ENCODE measurements at regions not wholly inside any gene's neighbourhood (a gene's known extent, or its start where the extent isn't known, plus 50 kb on each side); places are given as distances from the start of the nearest gene placed in this dataset.
A peak's percentile ranks its signal among the peaks of the same experiment; 100 is the strongest.

- Histone ChIP-seq H2AFZ (ENCODE audit: low read length, unreplicated experiment) (peak overlapping the region; percentile 19), H3K27ac (ENCODE audit: low read depth, low read length) (peak overlapping the region; percentile 86), H3K4me1 (ENCODE audit: control insufficient read depth, insufficient read depth, low read length, unreplicated experiment) (peaks cover 21% of the 10 kb centered on the region), H3K79me2 (ENCODE audit: control insufficient read depth, insufficient read depth, low read length, unreplicated experiment) (no peaks in the 10 kb centered on the region), H3K27me3 (ENCODE audit: insufficient read depth, low read length) (no peaks in the 10 kb centered on the region), H3K4me3 (ENCODE audit: low read depth, low read length) (no peak overlapping the region), H3K36me3 (ENCODE audit: insufficient read depth, low read length) (no peaks in the 10 kb centered on the region)
Observed at GRCh38 chr1:8169364-8170058, 143.4 kb upstream of the ERRFI1 start.

GRCh38 chr1:8167936-8168335, 141.8 kb upstream of the ERRFI1 start:
- no peaks in the 10 kb centered on the region for H3K36me3 ChIP-seq (ENCODE audit: insufficient read depth, low read length)
- H3K4me3 ChIP-seq (ENCODE audit: low read depth, low read length) = no peak overlapping the region
- H3K27me3 ChIP-seq (ENCODE audit: insufficient read depth, low read length) = no peaks in the 10 kb centered on the region
- H3K79me2 ChIP-seq (ENCODE audit: control insufficient read depth, insufficient read depth, low read length, unreplicated experiment) = no peaks in the 10 kb centered on the region
- no peak overlapping the region for H2AFZ ChIP-seq (ENCODE audit: low read length, unreplicated experiment)
- peaks cover 14% of the 10 kb centered on the region for H3K4me1 ChIP-seq (ENCODE audit: control insufficient read depth, insufficient read depth, low read length, unreplicated experiment)
- H3K27ac ChIP-seq (ENCODE audit: low read depth, low read length) = no peak overlapping the region

GRCh38 chr1:8166406-8166805, 140.3 kb upstream of the ERRFI1 start:
- Histone ChIP-seq H3K36me3 (ENCODE audit: insufficient read depth, low read length) (no peaks in the 10 kb centered on the region), H2AFZ (ENCODE audit: low read length, unreplicated experiment) (no peak overlapping the region), H3K4me1 (ENCODE audit: control insufficient read depth, insufficient read depth, low read length, unreplicated experiment) (peaks cover 14% of the 10 kb centered on the region), H3K4me3 (ENCODE audit: low read depth, low read length) (no peak overlapping the region), H3K79me2 (ENCODE audit: control insufficient read depth, insufficient read depth, low read length, unreplicated experiment) (no peaks in the 10 kb centered on the region), H3K27ac (ENCODE audit: low read depth, low read length) (no peak overlapping the region), H3K27me3 (ENCODE audit: insufficient read depth, low read length) (no peaks in the 10 kb centered on the region)

- Histone ChIP-seq H3K4me3 (ENCODE audit: low read depth, low read length) (no peak overlapping the region), H3K4me1 (ENCODE audit: control insufficient read depth, insufficient read depth, low read length, unreplicated experiment) (peaks cover 14% of the 10 kb centered on the region), H2AFZ (ENCODE audit: low read length, unreplicated experiment) (no peak overlapping the region), H3K27me3 (ENCODE audit: insufficient read depth, low read length) (no peaks in the 10 kb centered on the region), H3K36me3 (ENCODE audit: insufficient read depth, low read length) (no peaks in the 10 kb centered on the region), H3K27ac (ENCODE audit: low read depth, low read length) (no peak overlapping the region), H3K79me2 (ENCODE audit: control insufficient read depth, insufficient read depth, low read length, unreplicated experiment) (no peaks in the 10 kb centered on the region)
Observed at GRCh38 chr1:8165595-8166360, 139.7 kb upstream of the ERRFI1 start.

GRCh38 chr1:8164670-8165069, 138.6 kb upstream of the ERRFI1 start:
- H3K27ac ChIP-seq (ENCODE audit: low read depth, low read length) = no peak overlapping the region
- no peaks in the 10 kb centered on the region for H3K79me2 ChIP-seq (ENCODE audit: control insufficient read depth, insufficient read depth, low read length, unreplicated experiment)
- H3K27me3 ChIP-seq (ENCODE audit: insufficient read depth, low read length) = no peaks in the 10 kb centered on the region
- no peak overlapping the region for H2AFZ ChIP-seq (ENCODE audit: low read length, unreplicated experiment)
- no peak overlapping the region for H3K4me3 ChIP-seq (ENCODE audit: low read depth, low read length)
- no peaks in the 10 kb centered on the region for H3K36me3 ChIP-seq (ENCODE audit: insufficient read depth, low read length)
- peaks cover 8% of the 10 kb centered on the region for H3K4me1 ChIP-seq (ENCODE audit: control insufficient read depth, insufficient read depth, low read length, unreplicated experiment)

GRCh38 chr1:8163039-8163438, 136.9 kb upstream of the ERRFI1 start:
- Histone ChIP-seq H3K27me3 (ENCODE audit: insufficient read depth, low read length) (no peaks in the 10 kb centered on the region), H2AFZ (ENCODE audit: low read length, unreplicated experiment) (no peak overlapping the region), H3K4me1 (ENCODE audit: control insufficient read depth, insufficient read depth, low read length, unreplicated experiment) (no peaks in the 10 kb centered on the region), H3K79me2 (ENCODE audit: control insufficient read depth, insufficient read depth, low read length, unreplicated experiment) (no peaks in the 10 kb centered on the region), H3K36me3 (ENCODE audit: insufficient read depth, low read length) (no peaks in the 10 kb centered on the region), H3K4me3 (ENCODE audit: low read depth, low read length) (no peak overlapping the region), H3K27ac (ENCODE audit: low read depth, low read length) (no peak overlapping the region)

- no peak overlapping the region for H2AFZ ChIP-seq (ENCODE audit: low read length, unreplicated experiment)
- no peaks in the 10 kb centered on the region for H3K79me2 ChIP-seq (ENCODE audit: control insufficient read depth, insufficient read depth, low read length, unreplicated experiment)
- H3K36me3 ChIP-seq (ENCODE audit: insufficient read depth, low read length) = no peaks in the 10 kb centered on the region
- H3K4me1 ChIP-seq (ENCODE audit: control insufficient read depth, insufficient read depth, low read length, unreplicated experiment) = no peaks in the 10 kb centered on the region
- no peaks in the 10 kb centered on the region for H3K27me3 ChIP-seq (ENCODE audit: insufficient read depth, low read length)
- no peak overlapping the region for H3K4me3 ChIP-seq (ENCODE audit: low read depth, low read length)
- no peak overlapping the region for H3K27ac ChIP-seq (ENCODE audit: low read depth, low read length)
Observed at GRCh38 chr1:8162168-8162567, 136.1 kb upstream of the ERRFI1 start.

- Histone ChIP-seq H3K27ac (ENCODE audit: low read depth, low read length) (no peak overlapping the region), H3K79me2 (ENCODE audit: control insufficient read depth, insufficient read depth, low read length, unreplicated experiment) (no peaks in the 10 kb centered on the region), H3K36me3 (ENCODE audit: insufficient read depth, low read length) (no peaks in the 10 kb centered on the region), H3K27me3 (ENCODE audit: insufficient read depth, low read length) (no peaks in the 10 kb centered on the region), H3K4me1 (ENCODE audit: control insufficient read depth, insufficient read depth, low read length, unreplicated experiment) (no peaks in the 10 kb centered on the region), H2AFZ (ENCODE audit: low read length, unreplicated experiment) (no peak overlapping the region), H3K4me3 (ENCODE audit: low read depth, low read length) (no peak overlapping the region)
Observed at GRCh38 chr1:8161546-8162105, 135.5 kb upstream of the ERRFI1 start.

- Histone ChIP-seq H3K27me3 (ENCODE audit: insufficient read depth, low read length) (no peaks in the 10 kb centered on the region), H3K4me1 (ENCODE audit: control insufficient read depth, insufficient read depth, low read length, unreplicated experiment) (peaks cover 10% of the 10 kb centered on the region), H3K79me2 (ENCODE audit: control insufficient read depth, insufficient read depth, low read length, unreplicated experiment) (no peaks in the 10 kb centered on the region), H3K27ac (ENCODE audit: low read depth, low read length) (no peak overlapping the region), H3K4me3 (ENCODE audit: low read depth, low read length) (no peak overlapping the region), H2AFZ (ENCODE audit: low read length, unreplicated experiment) (no peak overlapping the region), H3K36me3 (ENCODE audit: insufficient read depth, low read length) (no peaks in the 10 kb centered on the region)
Observed at GRCh38 chr1:8159470-8160024, 133.4 kb upstream of the ERRFI1 start.

GRCh38 chr1:8158995-8159394, 132.9 kb upstream of the ERRFI1 start:
- Histone ChIP-seq H3K27ac (ENCODE audit: low read depth, low read length) (no peak overlapping the region), H3K79me2 (ENCODE audit: control insufficient read depth, insufficient read depth, low read length, unreplicated experiment) (no peaks in the 10 kb centered on the region), H2AFZ (ENCODE audit: low read length, unreplicated experiment) (no peak overlapping the region), H3K4me1 (ENCODE audit: control insufficient read depth, insufficient read depth, low read length, unreplicated experiment) (peaks cover 10% of the 10 kb centered on the region), H3K4me3 (ENCODE audit: low read depth, low read length) (no peak overlapping the region), H3K36me3 (ENCODE audit: insufficient read depth, low read length) (no peaks in the 10 kb centered on the region), H3K27me3 (ENCODE audit: insufficient read depth, low read length) (no peaks in the 10 kb centered on the region)
